K562 (cell line): ENCODE measurements at regions not wholly inside any gene's neighbourhood (a gene's known extent, or its start where the extent isn't known, plus 50 kb on each side); places are given as distances from the start of the nearest gene placed in this dataset.
A peak's percentile ranks its signal among the peaks of the same experiment; 100 is the strongest.

ENCODE experiments used
- ARID3B ChIP-seq: fragments of 250-450 bp; sonication (Bioruptor Pico); IDR thresholded peaks from 2 replicates; pipeline ENCODE4 v1.4.0; 2020; ENCODE audit warnings: borderline replicate concordance
- ATF2 ChIP-seq: sonication (generic); formaldehyde crosslinking; IDR thresholded peaks from 2 replicates; pipeline ENCODE4 v1.8.1; 2022; ENCODE audit warnings: missing genetic modification reagents
- BACH1 ChIP-seq: fragments of 200-800 bp; sonication (Bioruptor generic); IDR thresholded peaks from 2 replicates; pipeline ENCODE4 v1.6.1; 2016; ENCODE audit warnings: missing genetic modification characterization, missing compliant biosample characterization
- BRCA1 ChIP-seq, 2 experiments: fragments of 450-650 bp in 1 of 2; sonication (generic) in 1 of 2; formaldehyde crosslinking in 1 of 2; IDR thresholded peaks; 2 replicates each; pipeline versions ENCODE4 v1.5.0 to v1.6.1; 2017 to 2020; ENCODE audit warnings: mild to moderate bottlenecking in 1 of 2, missing genetic modification reagents in 1 of 2
- CREBBP ChIP-seq: IDR thresholded peaks from one replicate; pipeline ENCODE4 v1.6.1; 2012; ENCODE audit warnings: low read depth, mild to moderate bottlenecking, control low read depth, inconsistent platforms, low read length
- GATAD2A ChIP-seq: fragments of 450-650 bp; IDR thresholded peaks from 2 replicates; pipeline ENCODE4 v1.6.1; 2017
- IRF9 ChIP-seq: fragments of 450-650 bp; IDR thresholded peaks from 2 replicates; pipeline ENCODE4 v1.6.1; 2016; ENCODE audit warnings: missing biosample characterization, missing genetic modification characterization
- MAFF ChIP-seq: IDR thresholded peaks from 2 replicates; pipeline ENCODE4 v1.6.1; 2012; ENCODE audit warnings: low read length, improper control_type of control experiment
- MTA3 ChIP-seq: fragments of 450-650 bp; formaldehyde crosslinking; IDR thresholded peaks from 2 replicates; pipeline ENCODE4 v1.6.1; 2017; ENCODE audit warnings: mild to moderate bottlenecking, borderline replicate concordance
- NFE2L1 ChIP-seq: fragments of 450-650 bp; IDR thresholded peaks from 2 replicates; pipeline ENCODE4 v1.6.1; 2016; ENCODE audit warnings: missing genetic modification characterization, low read depth, mild to moderate bottlenecking, missing compliant biosample characterization, moderate library complexity, borderline replicate concordance
- NR2C1 ChIP-seq, 2 experiments: fragments of 450-650 bp; IDR thresholded peaks; 2 replicates each; pipeline ENCODE4 v1.6.1; 2017; ENCODE audit warnings: mild to moderate bottlenecking in 2 of 2, antibody characterized with exemption in 1 of 2, inconsistent platforms in 1 of 2, missing compliant biosample characterization in 1 of 2, missing genetic modification characterization in 1 of 2
- RCOR1 ChIP-seq, 2 experiments: IDR thresholded peaks; 2 replicates each; pipeline ENCODE4 v1.6.1; 2012; ENCODE audit warnings: low read depth in 2 of 2, low read length in 2 of 2, borderline replicate concordance in 1 of 2, improper control_type of control experiment in 1 of 2
- SAFB2 ChIP-seq: fragments of 200-400 bp; formaldehyde crosslinking; IDR thresholded peaks from 2 replicates; pipeline ENCODE4 v1.6.1; 2018; ENCODE audit warnings: borderline replicate concordance, low read length, low read depth, moderate library complexity; ENCODE audit not compliant: severe bottlenecking
- SFPQ ChIP-seq: fragments of 200-400 bp; formaldehyde crosslinking; IDR thresholded peaks from 2 replicates; pipeline ENCODE4 v1.6.1; 2017; ENCODE audit warnings: mild to moderate bottlenecking, low read depth, low read length, moderate library complexity
- SIN3B ChIP-seq: fragments of 450-650 bp; IDR thresholded peaks from 2 replicates; pipeline ENCODE4 v1.6.1; 2017; ENCODE audit warnings: low read depth, mild to moderate bottlenecking, moderate library complexity
- SNIP1 ChIP-seq: fragments of 450-650 bp; IDR thresholded peaks from 2 replicates; pipeline ENCODE4 v1.7.1; 2017; ENCODE audit warnings: low read depth, mild to moderate bottlenecking
- STAT6 ChIP-seq: sonication (generic); formaldehyde crosslinking; IDR thresholded peaks from 2 replicates; pipeline ENCODE4 v1.8.1; 2023; ENCODE audit warnings: mild to moderate bottlenecking, missing genetic modification reagents
- ZKSCAN3 ChIP-seq: fragments of 250-450 bp; sonication (Bioruptor Pico); IDR thresholded peaks from 2 replicates; pipeline ENCODE4 v1.4.0; 2020
- ZNF175 ChIP-seq: fragments of 200-800 bp; sonication (Bioruptor generic); IDR thresholded peaks from 2 replicates; pipeline ENCODE4 v1.6.1; 2016; ENCODE audit warnings: low read depth, mild to moderate bottlenecking, missing genetic modification characterization, missing compliant biosample characterization
- ZNF24 ChIP-seq: fragments of 450-650 bp; IDR thresholded peaks from 2 replicates; pipeline ENCODE4 v1.6.1; 2016
- ZNF57 ChIP-seq: fragments of 450-650 bp; formaldehyde crosslinking; IDR thresholded peaks from 2 replicates; pipeline ENCODE4 v1.4.0; 2020; ENCODE audit warnings: mild to moderate bottlenecking, moderate library complexity

- no peak for TF ChIP-seq SFPQ
- TF ChIP-seq ZKSCAN3 (CRISPR knock-in tag), result 0 out of 2 replicates have a peak, but pooled peaks have one; percentile 1
- no peak for TF ChIP-seq NR2C1 (IDR thresholded peaks at IDR 0.05)
- TF ChIP-seq NR2C1 (tag; IDR thresholded peaks at IDR 0.05), result no peak
- TF ChIP-seq ZNF175 (CRISPR knock-in tag), result 0 out of 2 replicates have a peak, but pooled peaks have one; percentile 53
- no peak for TF ChIP-seq BACH1 (tag)
- no peak for TF ChIP-seq GATAD2A
- TF ChIP-seq RCOR1 (IDR thresholded peaks at IDR 0.05; ENCODE audit: borderline replicate concordance in 1 of 2, low read depth in 2 of 2, low read length in 2 of 2), result no peak
- TF ChIP-seq STAT6 (CRISPR knock-in tag), result no peak
- TF ChIP-seq ATF2 (CRISPR knock-in tag), result no peak
- 0 out of 2 replicates have a peak, but pooled peaks have one; percentile 43 for TF ChIP-seq MTA3
- TF ChIP-seq IRF9 (tag), result no peak
- TF ChIP-seq CREBBP, result no peak
- 0 out of 2 replicates have a peak, but pooled peaks have one; percentile 13 for TF ChIP-seq ZNF24
- no peak for TF ChIP-seq ARID3B
- TF ChIP-seq MAFF, result no peak
- no peak for TF ChIP-seq NFE2L1
- TF ChIP-seq SNIP1, result no peak
- TF ChIP-seq ZNF57 (CRISPR knock-in tag), result no peak
- TF ChIP-seq SIN3B, result no peak
- no peak for TF ChIP-seq SAFB2
- TF ChIP-seq BRCA1 (IDR thresholded peaks at IDR 0.05), result no peak
- TF ChIP-seq BRCA1 (CRISPR knock-in tag; IDR thresholded peaks at IDR 0.05), result no peak
Observed at GRCh38 chr6:147126618-147127022, 77.6 kb upstream of the STXBP5 start (continued).
